CD14-positive monocyte (primary cell): ENCODE measurements at regions not wholly inside any gene's neighbourhood (a gene's known extent, or its start where the extent isn't known, plus 50 kb on each side); places are given as distances from the start of the nearest gene placed in this dataset.

Experiments used
- DNase-seq, 3 donors: peaks; one replicate each; pipeline ENCODE4 v3.0.0-alpha.2; 2011 to 2022
- H2AFZ ChIP-seq: 2 replicates; pipeline ENCODE4 v1.6.0; 2012; ENCODE audit warnings: mild to moderate bottlenecking, low read depth, low read length, inconsistent platforms; ENCODE audit not compliant: insufficient read depth, poor library complexity, severe bottlenecking
- H3K27ac ChIP-seq, 2 donors: 1 replicate in 1 of 2; 2 replicates in 1 of 2; pipeline ENCODE4 v1.5.1; 2012 to 2013; ENCODE audit warnings: low read length in 2 of 2, control low read depth in 1 of 2, inconsistent platforms in 1 of 2, low read depth in 1 of 2, mild to moderate bottlenecking in 1 of 2
- H3K27me3 ChIP-seq, 2 donors: one replicate each; pipeline versions ENCODE4 v1.6.0 to v1.6.1; 2011 to 2013; ENCODE audit warnings: low read length in 2 of 2; ENCODE audit not compliant: control insufficient read depth in 2 of 2, insufficient read depth in 2 of 2
- H3K36me3 ChIP-seq, 2 donors: replicated peaks in 1 of 2; 1 replicate in 1 of 2; 2 replicates in 1 of 2; pipeline versions ENCODE4 v1.5.1 to v1.6.1; 2012 to 2013; ENCODE audit warnings: low read length in 2 of 2, control low read depth in 1 of 2, inconsistent platforms in 1 of 2, mild to moderate bottlenecking in 1 of 2; ENCODE audit not compliant: insufficient read depth in 2 of 2, control insufficient read depth in 1 of 2
- H3K4me1 ChIP-seq, 2 donors: 1 replicate in 1 of 2; 2 replicates in 1 of 2; pipeline versions ENCODE4 v1.5.1 to v1.6.1; 2012 to 2013; ENCODE audit warnings: low read length in 2 of 2, control low read depth in 1 of 2, inconsistent platforms in 1 of 2, mild to moderate bottlenecking in 1 of 2, moderate library complexity in 1 of 2; ENCODE audit not compliant: insufficient read depth in 2 of 2, control insufficient read depth in 1 of 2
- H3K4me2 ChIP-seq: replicated peaks from 2 replicates; pipeline ENCODE3; 2012; ENCODE audit warnings: low read length, moderate library complexity, mild to moderate bottlenecking; ENCODE audit not compliant: poor library complexity, severe bottlenecking; ENCODE audit errors: extremely low read depth
- H3K4me3 ChIP-seq, 3 experiments: fragments of 200-600 bp in 1 of 3; sonication (generic) in 1 of 3; replicated peaks in 1 of 3; 1 replicate in 2 of 3; 2 replicates in 1 of 3; pipeline ENCODE4 v1.5.1; 2011 to 2013; ENCODE audit warnings: low read length in 3 of 3, mild to moderate bottlenecking in 3 of 3, control low read depth in 2 of 3, low read depth in 2 of 3, inconsistent platforms in 1 of 3, moderate library complexity in 1 of 3
- H3K79me2 ChIP-seq: 2 replicates; pipeline ENCODE4 v1.6.0; 2012; ENCODE audit warnings: mild to moderate bottlenecking, control low read depth, inconsistent platforms, low read length, moderate library complexity; ENCODE audit not compliant: insufficient read depth
- H3K9ac ChIP-seq: 2 replicates; pipeline ENCODE4 v1.6.0; 2017; ENCODE audit warnings: low read length, mild to moderate bottlenecking; ENCODE audit not compliant: insufficient read depth, poor library complexity, severe bottlenecking
- H3K9me3 ChIP-seq, 2 donors: replicated peaks in 1 of 2; 1 replicate in 1 of 2; 2 replicates in 1 of 2; pipeline versions ENCODE4 v1.5.1 to v1.6.1; 2012 to 2013; ENCODE audit warnings: low read length in 2 of 2, control low read depth in 1 of 2; ENCODE audit not compliant: control insufficient read depth in 1 of 2, insufficient read depth in 1 of 2
- H4K20me1 ChIP-seq: 2 replicates; pipeline ENCODE4 v1.6.0; 2012; ENCODE audit warnings: mild to moderate bottlenecking, low read length, control low read depth, moderate library complexity; ENCODE audit not compliant: insufficient read depth
- H3K27ac Mint-ChIP-seq, 7 donors: one replicate each; pipeline ENCODE4 v1.8.0; 2020; ENCODE audit warnings: mild to moderate bottlenecking in 7 of 7, mixed read lengths in 7 of 7, moderate library complexity in 6 of 7, inconsistent platforms in 2 of 7
- H3K27me3 Mint-ChIP-seq, 3 donors: one replicate each; pipeline ENCODE4 v1.8.0; 2021 to 2022; ENCODE audit warnings: low read depth in 3 of 3, mild to moderate bottlenecking in 3 of 3, mixed read lengths in 3 of 3, moderate library complexity in 3 of 3, inconsistent platforms in 1 of 3
- H3K36me3 Mint-ChIP-seq, 2 donors: one replicate each; pipeline ENCODE4 v1.8.0; 2020; ENCODE audit warnings: mixed read lengths in 2 of 2, inconsistent platforms in 1 of 2, mild to moderate bottlenecking in 1 of 2
- H3K4me1 Mint-ChIP-seq: one replicate; pipeline ENCODE4 v1.8.0; 2020; ENCODE audit warnings: mild to moderate bottlenecking, mixed read lengths
- H3K4me3 Mint-ChIP-seq, 2 donors: one replicate each; pipeline ENCODE4 v1.8.0; 2020; ENCODE audit warnings: mild to moderate bottlenecking in 2 of 2, mixed read lengths in 2 of 2, moderate library complexity in 1 of 2
- H3K9me3 Mint-ChIP-seq, 7 donors: one replicate each; pipeline ENCODE4 v1.8.0; 2020 to 2022; ENCODE audit warnings: mixed read lengths in 7 of 7, mild to moderate bottlenecking in 6 of 7, moderate library complexity in 6 of 7, inconsistent platforms in 2 of 7
- WGBS: methylation state at CpG from one replicate; pipeline ENCODE4 v1.1.5; 2013; ENCODE audit warnings: missing lambda C conversion rate; ENCODE audit not compliant: insufficient coverage; 5-methylcytosine and 5-hydroxymethylcytosine counted together
- intact Hi-C, 2 donors: fragments of 100-400 bp; cut with micrococcal nuclease; formaldehyde crosslinking; loops; one replicate each; pipeline versions ENCODE4 v1.15.0 to v1.15.1; 2023
- TF ChIP-seq, protein P1 (sequence below): fragments of 200-600 bp; IDR thresholded peaks from one replicate; pipeline ENCODE4 v1.8.0; 2022; ENCODE audit warnings: antibody characterized with exemption, mild to moderate bottlenecking

DNA sequence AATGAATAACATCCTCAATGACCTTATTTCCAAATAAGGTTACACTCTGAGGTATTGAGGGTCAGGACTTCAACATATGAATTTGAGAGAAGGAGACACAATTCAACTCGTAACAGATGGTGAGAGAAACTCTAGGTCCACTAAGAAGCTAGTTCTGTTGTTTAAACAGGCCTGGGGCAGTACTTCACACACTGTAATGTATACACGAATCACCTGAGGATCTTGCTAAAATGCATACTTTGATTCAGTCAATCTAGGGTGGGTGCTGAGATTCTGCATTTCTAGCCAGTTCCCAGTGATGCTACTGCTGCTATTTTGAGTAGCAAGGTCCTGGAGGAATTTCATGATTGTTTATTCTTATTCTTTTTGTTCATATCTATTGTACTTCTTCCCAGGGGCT lies 186.8 kb downstream of the SATB1 start:
- no peak overlapping the region for H2AFZ ChIP-seq
- DNase-seq = no peak
- no peaks in the 10 kb centered on the region for H3K27me3 ChIP-seq
- H3K27ac ChIP-seq = no peak overlapping the region
- no peaks in the 10 kb centered on the region for H3K4me1 ChIP-seq
- no peaks in the 10 kb centered on the region for H3K79me2 ChIP-seq
- Mint-ChIP-seq H3K36me3 (no peaks in the 10 kb centered on the region), H3K27ac (no peak overlapping the region), H3K4me1 (no peaks in the 10 kb centered on the region), H3K4me3 (no peak overlapping the region), H3K9me3 (no peaks in the 10 kb centered on the region), H3K27me3 (peaks cover 0 to 4% (median 0%) of the 10 kb centered on the region in 3 donors)
- H4K20me1 ChIP-seq = no peaks in the 10 kb centered on the region
- H3K36me3 ChIP-seq = no peaks in the 10 kb centered on the region
- no CpG with 5 or more reads among the region's 2 CpGs for WGBS
- no peak overlapping the region for H3K4me3 ChIP-seq
- intact Hi-C loops = no loop called here
- H3K9ac ChIP-seq = no peak overlapping the region
- TF ChIP-seq, protein P1, sequence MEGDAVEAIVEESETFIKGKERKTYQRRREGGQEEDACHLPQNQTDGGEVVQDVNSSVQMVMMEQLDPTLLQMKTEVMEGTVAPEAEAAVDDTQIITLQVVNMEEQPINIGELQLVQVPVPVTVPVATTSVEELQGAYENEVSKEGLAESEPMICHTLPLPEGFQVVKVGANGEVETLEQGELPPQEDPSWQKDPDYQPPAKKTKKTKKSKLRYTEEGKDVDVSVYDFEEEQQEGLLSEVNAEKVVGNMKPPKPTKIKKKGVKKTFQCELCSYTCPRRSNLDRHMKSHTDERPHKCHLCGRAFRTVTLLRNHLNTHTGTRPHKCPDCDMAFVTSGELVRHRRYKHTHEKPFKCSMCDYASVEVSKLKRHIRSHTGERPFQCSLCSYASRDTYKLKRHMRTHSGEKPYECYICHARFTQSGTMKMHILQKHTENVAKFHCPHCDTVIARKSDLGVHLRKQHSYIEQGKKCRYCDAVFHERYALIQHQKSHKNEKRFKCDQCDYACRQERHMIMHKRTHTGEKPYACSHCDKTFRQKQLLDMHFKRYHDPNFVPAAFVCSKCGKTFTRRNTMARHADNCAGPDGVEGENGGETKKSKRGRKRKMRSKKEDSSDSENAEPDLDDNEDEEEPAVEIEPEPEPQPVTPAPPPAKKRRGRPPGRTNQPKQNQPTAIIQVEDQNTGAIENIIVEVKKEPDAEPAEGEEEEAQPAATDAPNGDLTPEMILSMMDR = no peak
- H3K9me3 ChIP-seq = no peaks in the 10 kb centered on the region
- no peak overlapping the region for H3K4me2 ChIP-seq

DNA sequence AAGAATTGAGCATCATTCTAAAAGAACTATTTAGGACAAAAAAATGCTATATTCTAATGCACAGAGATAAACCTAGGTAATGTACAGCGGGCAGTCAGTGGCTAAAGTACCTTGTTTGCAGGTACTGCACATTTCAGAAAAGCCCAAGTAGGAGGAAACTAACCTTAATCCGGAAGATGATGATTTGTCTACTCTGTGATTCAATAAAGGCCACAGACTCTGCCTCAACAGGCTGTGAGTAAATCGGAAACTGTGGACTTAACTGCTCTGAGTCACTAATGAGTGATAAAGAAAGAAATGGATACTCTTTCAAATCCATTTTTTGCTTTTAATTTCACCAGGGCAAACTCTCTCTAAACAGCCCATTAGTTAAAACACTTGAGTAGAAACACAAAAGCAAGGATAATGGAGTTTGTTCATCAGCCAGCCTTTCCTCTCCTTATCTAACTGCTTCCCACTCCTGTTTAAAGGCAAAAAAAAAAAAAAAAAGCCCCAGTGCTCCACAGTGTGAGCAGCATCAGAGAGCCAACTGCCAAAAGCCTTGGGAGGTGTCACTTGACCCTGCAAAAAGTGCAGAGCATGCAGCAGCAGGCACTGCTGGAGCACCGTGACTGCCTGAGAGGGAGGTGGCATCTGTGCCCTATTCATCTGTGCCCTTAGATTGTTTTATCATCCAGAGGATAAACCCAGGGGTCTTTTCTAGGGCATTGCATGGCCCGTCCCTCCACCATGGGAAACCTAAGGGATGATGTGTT lies 187.7 kb downstream of the SATB1 start:
- no peaks in the 10 kb centered on the region for H3K9me3 Mint-ChIP-seq
- intact Hi-C loops = no loop called here
- TF ChIP-seq, protein P1 = no peak

More for the DNA sequence above, 187.7 kb downstream of the SATB1 start:
- WGBS = 90% methylated on average over 2 of the region's 5 CpGs
- no peaks in the 10 kb centered on the region for H3K4me1 ChIP-seq
- peaks cover 0 to 4% (median 0%) of the 10 kb centered on the region in 3 donors for H3K27me3 Mint-ChIP-seq
- no peak overlapping the region for H3K9ac ChIP-seq
- no peak overlapping the region for H2AFZ ChIP-seq
- H3K9me3 ChIP-seq = no peaks in the 10 kb centered on the region
- H3K4me2 ChIP-seq = no peak overlapping the region
- H3K4me3 ChIP-seq = no peak overlapping the region
- H3K27ac Mint-ChIP-seq = no peak overlapping the region
- H3K36me3 ChIP-seq = no peaks in the 10 kb centered on the region
- no peaks in the 10 kb centered on the region for H3K4me1 Mint-ChIP-seq
- H3K79me2 ChIP-seq = no peaks in the 10 kb centered on the region
- no peak overlapping the region for H3K27ac ChIP-seq
- no peaks in the 10 kb centered on the region for H3K27me3 ChIP-seq
- no peaks in the 10 kb centered on the region for H3K36me3 Mint-ChIP-seq
- no peak for DNase-seq
- no peak overlapping the region for H3K4me3 Mint-ChIP-seq
- H4K20me1 ChIP-seq = no peaks in the 10 kb centered on the region
